Epithelial cell of proximal tubule (primary cell): ENCODE measurements at regions not wholly inside any gene's neighbourhood (a gene's known extent, or its start where the extent isn't known, plus 50 kb on each side); places are given as distances from the start of the nearest gene placed in this dataset.

Source experiments
- DNase-seq: peaks from one replicate; pipeline ENCODE4 v3.0.0-alpha.2; 2011; ENCODE audit warnings: low read depth
- H3K4me3 ChIP-seq: 2 replicates; pipeline ENCODE4 v1.5.1; 2011; ENCODE audit warnings: low read depth, mild to moderate bottlenecking, low read length
- TF ChIP-seq, protein P1 (sequence below): conservative IDR thresholded peaks from 2 replicates; pipeline ENCODE4 v1.5.1; 2012; ENCODE audit warnings: low read depth, mild to moderate bottlenecking, low read length

DNA sequence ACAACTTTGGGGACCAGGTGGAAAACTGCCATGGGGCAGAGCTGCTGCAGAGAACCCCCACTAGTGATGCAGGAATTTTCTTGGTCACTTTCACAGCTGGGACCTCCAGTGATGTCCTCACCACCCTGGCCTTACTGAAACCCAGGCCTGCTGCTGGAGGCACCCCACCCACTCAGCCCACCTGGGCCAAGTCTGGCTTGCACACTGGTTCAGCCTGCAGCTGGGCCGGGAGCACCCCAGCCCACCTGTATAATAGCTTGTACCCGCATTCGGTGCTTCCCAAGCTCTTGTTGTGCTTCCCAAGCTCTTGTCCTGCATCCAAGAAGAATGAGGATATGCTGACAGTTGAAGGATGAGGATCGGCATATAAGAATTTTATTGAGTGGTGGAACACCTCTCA, 86.4 kb upstream of the ZMAT1 start:
- no peak overlapping the region for H3K4me3 ChIP-seq
- DNase-seq, result no peak
- TF ChIP-seq, protein P1, sequence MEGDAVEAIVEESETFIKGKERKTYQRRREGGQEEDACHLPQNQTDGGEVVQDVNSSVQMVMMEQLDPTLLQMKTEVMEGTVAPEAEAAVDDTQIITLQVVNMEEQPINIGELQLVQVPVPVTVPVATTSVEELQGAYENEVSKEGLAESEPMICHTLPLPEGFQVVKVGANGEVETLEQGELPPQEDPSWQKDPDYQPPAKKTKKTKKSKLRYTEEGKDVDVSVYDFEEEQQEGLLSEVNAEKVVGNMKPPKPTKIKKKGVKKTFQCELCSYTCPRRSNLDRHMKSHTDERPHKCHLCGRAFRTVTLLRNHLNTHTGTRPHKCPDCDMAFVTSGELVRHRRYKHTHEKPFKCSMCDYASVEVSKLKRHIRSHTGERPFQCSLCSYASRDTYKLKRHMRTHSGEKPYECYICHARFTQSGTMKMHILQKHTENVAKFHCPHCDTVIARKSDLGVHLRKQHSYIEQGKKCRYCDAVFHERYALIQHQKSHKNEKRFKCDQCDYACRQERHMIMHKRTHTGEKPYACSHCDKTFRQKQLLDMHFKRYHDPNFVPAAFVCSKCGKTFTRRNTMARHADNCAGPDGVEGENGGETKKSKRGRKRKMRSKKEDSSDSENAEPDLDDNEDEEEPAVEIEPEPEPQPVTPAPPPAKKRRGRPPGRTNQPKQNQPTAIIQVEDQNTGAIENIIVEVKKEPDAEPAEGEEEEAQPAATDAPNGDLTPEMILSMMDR, result no peak

DNA sequence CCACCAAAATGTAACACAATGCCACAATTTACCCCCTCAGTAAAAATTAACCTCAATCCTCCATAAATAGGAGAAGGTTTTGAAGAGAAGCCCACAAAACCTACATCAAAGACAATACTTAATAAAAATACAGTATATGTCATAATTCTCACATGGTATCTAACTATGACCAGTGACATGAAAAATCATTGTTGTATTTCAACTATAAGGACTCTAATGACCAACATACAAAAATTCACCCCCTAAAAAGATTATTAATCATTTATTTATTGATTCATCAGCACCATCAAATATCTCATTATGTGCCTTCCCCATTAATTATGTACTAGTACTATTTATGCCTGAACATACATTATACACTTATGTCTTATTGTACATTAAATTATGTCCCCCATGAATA, 77.1 kb upstream of the ZMAT1 start:
- DNase-seq, result no peak
- no peak overlapping the region for H3K4me3 ChIP-seq
- TF ChIP-seq, protein P1, result no peak

DNA sequence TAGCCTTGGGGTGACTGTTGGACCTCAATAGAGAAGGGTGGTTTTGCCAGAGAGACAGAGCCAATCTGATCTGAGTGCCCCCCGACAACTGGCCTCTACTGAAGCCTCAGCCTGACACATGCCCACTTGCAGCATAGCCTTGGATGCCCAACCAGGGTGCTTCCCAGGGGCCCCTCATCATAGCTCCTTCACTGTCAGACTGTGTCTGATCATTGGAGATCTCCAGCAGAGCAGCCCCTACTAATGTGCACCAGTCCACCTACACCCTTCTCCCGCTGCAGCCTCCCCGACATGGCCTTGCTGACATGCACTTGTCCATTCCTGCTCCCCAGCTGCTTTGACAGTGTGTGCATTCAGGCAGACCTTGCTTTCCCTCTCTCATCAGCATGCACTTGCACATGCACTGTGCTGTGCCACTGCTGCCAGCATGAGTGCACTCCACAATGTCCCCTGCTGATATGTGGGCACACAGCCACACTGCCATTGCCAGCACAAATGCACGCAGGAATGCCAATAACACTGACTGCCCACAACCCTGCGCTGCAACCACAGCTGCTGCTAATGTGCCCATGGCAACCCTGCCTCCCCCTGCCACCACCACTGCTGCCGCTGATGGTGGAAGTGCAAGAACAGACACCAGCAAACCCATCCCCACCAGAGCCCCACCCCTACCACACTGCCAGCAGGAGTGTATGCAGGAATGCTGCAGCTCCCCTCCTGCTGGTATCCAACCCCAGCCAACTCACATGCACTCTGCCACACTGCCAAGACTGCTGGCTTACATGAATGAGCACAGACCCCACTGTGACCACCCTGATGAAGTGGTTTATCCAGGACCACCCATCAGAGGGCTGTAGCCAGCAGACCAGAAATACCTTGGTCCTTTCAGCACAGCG, 68.1 kb upstream of the ZMAT1 start:
- DNase-seq, result no peak
- H3K4me3 ChIP-seq, result no peak overlapping the region
- TF ChIP-seq, protein P1, result no peak

DNA sequence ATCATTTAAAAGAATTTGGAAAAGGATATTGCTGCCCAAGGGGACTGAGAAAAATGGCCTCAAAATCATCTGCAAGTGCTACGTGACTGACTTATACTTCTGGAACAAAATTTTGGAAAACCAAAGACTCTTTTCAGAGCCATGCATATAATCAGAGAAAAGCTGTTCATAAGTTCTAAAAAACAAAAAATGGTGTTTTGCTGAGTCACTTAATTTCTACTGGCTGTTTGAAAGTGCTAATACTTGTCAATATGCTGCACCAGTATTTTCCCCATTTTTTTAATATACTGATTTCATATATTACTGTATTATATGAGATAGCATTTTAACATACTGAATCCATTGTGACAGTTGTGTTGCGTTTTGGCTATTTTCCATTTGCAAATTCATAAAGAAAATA, 61.5 kb upstream of the ZMAT1 start:
- DNase-seq, result no peak
- no peak overlapping the region for H3K4me3 ChIP-seq
- TF ChIP-seq, protein P1, result no peak

DNA sequence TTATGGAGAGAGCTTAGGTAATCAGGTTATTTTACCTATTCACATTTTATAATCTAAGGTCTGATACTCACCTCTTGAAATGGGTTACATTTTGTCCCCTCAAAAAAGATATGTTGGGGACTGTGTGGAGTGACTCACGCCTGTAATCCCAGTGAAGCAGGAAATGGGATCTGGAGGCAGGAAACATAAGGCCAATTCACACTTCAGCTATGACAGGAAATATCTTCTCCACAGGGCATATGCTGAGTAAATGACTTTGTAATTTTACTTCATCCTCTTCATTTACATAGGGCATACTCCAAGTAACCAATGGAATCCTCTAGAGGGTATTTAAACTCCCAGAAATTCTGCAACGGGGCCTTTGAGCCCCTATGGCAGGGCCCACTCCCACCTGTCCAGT, 54.8 kb upstream of the ZMAT1 start:
- TF ChIP-seq, protein P1, result no peak
- H3K4me3 ChIP-seq, result no peak overlapping the region
- no peak for DNase-seq
